NCI-H2029 treated with DMSO at 0.1 percent for 48 hours (cell line): ENCODE measurements at regions not wholly inside any gene's neighbourhood (a gene's known extent, or its start where the extent isn't known, plus 50 kb on each side); places are given as distances from the start of the nearest gene placed in this dataset.
"Not testable (repeated sequence)": the region's sequence is repeated elsewhere in the genome, so short reads cannot be mapped to it uniquely, and the experiment has no call there.

Experiments used
- DNase-seq: peaks from one replicate; lab custom pipeline; 2025; lab: John Stamatoyannopoulos, UW

GRCh38 chr15:96183867-96184266 is 146.6 kb upstream of the NR2F2 start:
- no peak for DNase-seq

GRCh38 chr15:96184297-96184696 is 146.2 kb upstream of the NR2F2 start:
- DNase-seq = no peak

GRCh38 chr15:96186105-96186504 is 144.4 kb upstream of the NR2F2 start:
- no peak for DNase-seq

- no peak for DNase-seq
Observed at GRCh38 chr15:96187341-96188305, 142.9 kb upstream of the NR2F2 start.

- no peak for DNase-seq
Observed at GRCh38 chr15:96197721-96198120, 132.8 kb upstream of the NR2F2 start.

GRCh38 chr15:96199111-96199510 is 131.4 kb upstream of the NR2F2 start:
- DNase-seq = no peak

- no peak for DNase-seq
Observed at GRCh38 chr15:96200357-96200967, 130.0 kb upstream of the NR2F2 start.

GRCh38 chr15:96201696-96202095 is 128.8 kb upstream of the NR2F2 start:
- DNase-seq = no peak

- DNase-seq = not testable (repeated sequence)
Observed at GRCh38 chr15:96205588-96205987, 124.9 kb upstream of the NR2F2 start.

- DNase-seq = no peak
Observed at GRCh38 chr15:96207377-96208006, 123.0 kb upstream of the NR2F2 start.

- no peak for DNase-seq
Observed at GRCh38 chr15:96209285-96209735, 121.2 kb upstream of the NR2F2 start.

GRCh38 chr15:96213045-96213444 is 117.5 kb upstream of the NR2F2 start:
- no peak for DNase-seq

GRCh38 chr15:96213896-96214295 is 116.6 kb upstream of the NR2F2 start:
- DNase-seq = no peak

GRCh38 chr15:96216481-96216880 is 114.0 kb upstream of the NR2F2 start:
- not testable (repeated sequence) for DNase-seq

GRCh38 chr15:96217983-96218382 is 112.5 kb upstream of the NR2F2 start:
- no peak for DNase-seq

GRCh38 chr15:96218623-96219455 is 111.7 kb upstream of the NR2F2 start:
- no peak for DNase-seq

- no peak for DNase-seq
Observed at GRCh38 chr15:96219681-96220080, 110.8 kb upstream of the NR2F2 start.

- DNase-seq = no peak
Observed at GRCh38 chr15:96220657-96221056, 109.8 kb upstream of the NR2F2 start.

- no peak for DNase-seq
Observed at GRCh38 chr15:96222981-96223380, 107.5 kb upstream of the NR2F2 start.

- no peak for DNase-seq
Observed at GRCh38 chr15:96223939-96224338, 106.6 kb upstream of the NR2F2 start.

- DNase-seq = no peak
Observed at GRCh38 chr15:96225642-96226259, 104.7 kb upstream of the NR2F2 start.
